ENCODE measurements at regions not wholly inside any gene's neighbourhood (a gene's known extent, or its start where the extent isn't known, plus 50 kb on each side); places are given as distances from the start of the nearest gene placed in this dataset.

GRCh38 chr6:153357391-153357790, 226.3 kb upstream of the RGS17 start:
- TF ChIP-seq EZH2phosphoT487 (IDR thresholded peaks at IDR 0.05; ENCODE audit: borderline replicate concordance, low read depth, low read length) (no peak), CTCF (conservative IDR thresholded peaks at IDR 0.05; ENCODE audit: low read length) (no peak)
